Panc1 (cell line): ENCODE measurements at regions not wholly inside any gene's neighbourhood (a gene's known extent, or its start where the extent isn't known, plus 50 kb on each side); places are given as distances from the start of the nearest gene placed in this dataset.

Experiments used
- CTCF ChIP-seq: fragments of 450-650 bp; IDR thresholded peaks from 2 replicates; pipeline ENCODE4 v1.5.1; 2017; ENCODE audit warnings: mild to moderate bottlenecking
- POLR2AphosphoS5 ChIP-seq: IDR thresholded peaks from 2 replicates; pipeline ENCODE4 v1.6.1; 2012; ENCODE audit warnings: mild to moderate bottlenecking, low read depth, low read length, moderate library complexity
- REST ChIP-seq, 2 experiments: IDR thresholded peaks; 2 replicates each; pipeline ENCODE4 v1.6.1; 2011 to 2012; ENCODE audit warnings: low read depth in 2 of 2, control low read depth in 1 of 2, low read length in 1 of 2, mild to moderate bottlenecking in 1 of 2, moderate library complexity in 1 of 2; ENCODE audit not compliant: insufficient read depth in 1 of 2
- SIN3A ChIP-seq: IDR thresholded peaks from 2 replicates; pipeline ENCODE4 v1.6.1; 2012; ENCODE audit warnings: low read depth, mild to moderate bottlenecking, low read length, moderate library complexity, borderline replicate concordance; ENCODE audit not compliant: insufficient read depth
- TCF7L2 ChIP-seq: IDR thresholded peaks from 2 replicates; pipeline ENCODE4 v1.6.1; 2011; ENCODE audit warnings: mild to moderate bottlenecking, low read depth, low read length, inconsistent platforms

GRCh38 chr7:113366122-113366521 lies 247.8 kb upstream of the SMIM30 start:
- TF ChIP-seq CTCF (no peak), REST (IDR thresholded peaks at IDR 0.05; ENCODE audit: insufficient read depth in 1 of 2, low read depth in 2 of 2, low read length in 1 of 2) (no peak), POLR2AphosphoS5 (no peak), SIN3A (no peak), TCF7L2 (no peak)
